A549 (cell line): ENCODE measurements at regions not wholly inside any gene's neighbourhood (a gene's known extent, or its start where the extent isn't known, plus 50 kb on each side); places are given as distances from the start of the nearest gene placed in this dataset.

Experiments
- CHD2 ChIP-seq: fragments of 150-350 bp; IDR thresholded peaks from 2 replicates; pipeline ENCODE4 v1.6.1; 2014; ENCODE audit warnings: low read length; ENCODE audit not compliant: partially characterized antibody
- CTCF ChIP-seq: fragments of >200 bp; sonication (Bioruptor Twin); formaldehyde crosslinking; IDR thresholded peaks from 3 replicates; pipeline ENCODE4 v1.5.1; 2016
- EP300 ChIP-seq, 2 experiments: fragments of >200 bp; sonication (Bioruptor Twin); formaldehyde crosslinking; IDR thresholded peaks; 2 replicates in 1 of 2; 3 replicates in 1 of 2; pipeline ENCODE4 v1.6.1; 2016 to 2017
- ESRRA ChIP-seq: fragments of 150-350 bp; IDR thresholded peaks from 2 replicates; pipeline ENCODE4 v1.6.1; 2014; ENCODE audit warnings: mild to moderate bottlenecking, low read length, borderline replicate concordance
- MAZ ChIP-seq: fragments of 150-350 bp; IDR thresholded peaks from 2 replicates; pipeline ENCODE4 v1.6.1; 2014; ENCODE audit warnings: antibody characterized with exemption, low read depth, low read length, borderline replicate concordance
- MYC ChIP-seq: IDR thresholded peaks from 2 replicates; pipeline ENCODE4 v1.6.1; 2012; ENCODE audit warnings: mild to moderate bottlenecking, inconsistent platforms, low read length, improper control_type of control experiment, borderline replicate concordance
- POLR2A ChIP-seq: IDR thresholded peaks from 2 replicates; pipeline ENCODE4 v1.6.1; 2012; ENCODE audit warnings: mild to moderate bottlenecking, low read length
- POLR2AphosphoS2 ChIP-seq: conservative IDR thresholded peaks from 2 replicates; pipeline ENCODE4 v1.6.1; 2012; ENCODE audit warnings: low read length, improper control_type of control experiment, inconsistent platforms
- REST ChIP-seq: fragments of 200-600 bp; sonication (generic); IDR thresholded peaks from 2 replicates; pipeline ENCODE4 v1.6.1; 2016; ENCODE audit warnings: antibody characterized with exemption, mild to moderate bottlenecking, moderate library complexity
- SMC3 ChIP-seq: fragments of >200 bp; sonication (Bioruptor Twin); formaldehyde crosslinking; IDR thresholded peaks from 3 replicates; pipeline ENCODE4 v1.6.1; 2018; ENCODE audit warnings: inconsistent platforms

- TF ChIP-seq CTCF (no peak), MYC (no peak), ESRRA (no peak), POLR2A (no peak), SMC3 (no peak), CHD2 (no peak), EP300 (IDR thresholded peaks at IDR 0.05) (no peak), MAZ (no peak), REST (no peak), POLR2AphosphoS2 (no peak)
Observed at GRCh38 chr13:85700906-85701305, 98.3 kb downstream of the SLITRK6 start.
